Tibial nerve (tissue), 4 donors: ENCODE measurements at regions not wholly inside any gene's neighbourhood (a gene's known extent, or its start where the extent isn't known, plus 50 kb on each side); places are given as distances from the start of the nearest gene placed in this dataset.

ENCODE experiments used
- DNase-seq, 2 donors: peaks; one replicate each; pipeline ENCODE4 v3.0.0-alpha.2; 2019; ENCODE audit warnings: low spot score in 2 of 2
- H3K27ac ChIP-seq, 4 donors: fragments of 200-600 bp; sonication (generic) in 3 of 4; one replicate each; pipeline ENCODE4 v1.5.1; 2017 to 2019; ENCODE audit warnings: mild to moderate bottlenecking in 1 of 4
- H3K27me3 ChIP-seq, 2 donors: fragments of 200-600 bp; sonication (generic) in 1 of 2; one replicate each; pipeline versions ENCODE4 v1.5.1 to v1.6.0; 2017 to 2019
- H3K36me3 ChIP-seq, 3 donors: fragments of 200-600 bp; sonication (generic); one replicate each; pipeline ENCODE4 v1.5.1; 2018 to 2019
- H3K4me1 ChIP-seq, 4 donors: fragments of 200-600 bp; sonication (generic) in 3 of 4; one replicate each; pipeline ENCODE4 v1.5.1; 2017 to 2019
- H3K4me3 ChIP-seq, 4 donors: fragments of 200-600 bp; sonication (generic) in 3 of 4; one replicate each; pipeline ENCODE4 v1.5.1; 2017 to 2019; ENCODE audit warnings: mild to moderate bottlenecking in 1 of 4, moderate library complexity in 1 of 4
- H3K9me3 ChIP-seq, 4 donors: fragments of 200-600 bp; sonication (generic) in 3 of 4; one replicate each; pipeline ENCODE4 v1.5.1; 2017 to 2019
- EP300 ChIP-seq, 2 donors: sonication (generic); formaldehyde crosslinking; IDR thresholded peaks; one replicate each; pipeline ENCODE4 v1.6.1; 2017; ENCODE audit warnings: antibody characterized with exemption in 2 of 2, mild to moderate bottlenecking in 1 of 2
- POLR2A ChIP-seq, 2 donors: fragments of 450-650 bp; IDR thresholded peaks; one replicate each; pipeline ENCODE4 v1.6.1; 2017; ENCODE audit warnings: antibody characterized with exemption in 2 of 2, mild to moderate bottlenecking in 2 of 2, moderate library complexity in 2 of 2
- WGBS, 2 donors: methylation state at CpG; one replicate each; pipeline ENCODE4 v1.1.5; 2018; 5-methylcytosine and 5-hydroxymethylcytosine counted together
- TF ChIP-seq, protein P1 (sequence below), 5 experiments: fragments of 200-600 bp in 3 of 5; fragments of 450-650 bp in 2 of 5; sonication (generic) in 3 of 5; IDR thresholded peaks; one replicate each; pipeline ENCODE4 v1.5.1; 2016 to 2019; ENCODE audit warnings: antibody characterized with exemption in 5 of 5, mild to moderate bottlenecking in 3 of 5, moderate library complexity in 2 of 5

DNA sequence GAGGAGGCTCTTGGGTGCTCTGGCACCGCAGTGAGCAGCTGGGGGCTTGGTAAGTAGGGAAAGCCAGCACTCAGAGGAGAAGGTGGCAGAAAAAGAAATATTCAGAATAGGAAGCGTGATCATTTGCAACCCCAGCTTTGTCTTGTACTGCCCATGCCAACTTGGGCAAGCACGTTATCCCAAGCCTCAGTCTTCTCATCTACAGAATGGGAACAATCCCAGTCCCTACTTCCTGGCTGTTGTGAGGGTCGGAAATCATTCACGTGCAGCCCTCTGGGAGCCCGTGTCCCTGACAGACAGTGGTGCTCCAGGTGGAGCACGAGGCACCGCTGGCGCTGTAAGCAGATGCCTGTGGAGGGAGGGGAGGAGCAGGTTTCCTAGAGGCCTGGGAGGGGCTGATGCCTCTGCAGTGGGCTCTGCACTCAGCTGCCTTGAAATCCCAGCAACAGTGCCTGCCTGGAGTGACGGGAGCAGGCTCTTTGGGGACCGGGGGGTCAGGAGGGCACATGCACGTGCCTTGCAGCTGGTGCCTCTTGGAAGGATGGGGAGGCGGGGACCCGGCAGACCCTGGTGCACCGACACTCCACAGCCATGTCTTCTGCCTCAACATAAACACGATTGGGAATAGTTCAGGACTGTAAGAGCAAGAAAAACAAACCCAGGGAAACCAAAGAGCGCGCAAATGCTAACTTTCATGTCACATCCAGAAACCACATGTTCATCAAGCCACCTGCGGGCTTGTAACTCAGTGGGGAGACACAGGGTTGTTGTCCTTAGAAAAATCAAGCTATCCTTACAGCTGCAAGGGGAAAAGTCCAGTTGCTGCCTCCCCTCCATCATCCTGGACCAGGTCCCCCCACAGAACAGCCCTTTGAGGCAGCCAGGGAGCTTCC lies 86.5 kb upstream of the DIO3 start:
- H3K9me3 ChIP-seq = peaks cover 0 to 9% (median 0%) of the 10 kb centered on the region in 4 donors
- H3K27me3 ChIP-seq = no peaks in the 10 kb centered on the region
- WGBS, 2 donors = 69 to 71% methylated on average over 19 of the region's 19 CpGs
- TF ChIP-seq POLR2A (IDR thresholded peaks at IDR 0.05) (no peak), EP300 (IDR thresholded peaks at IDR 0.05) (no peak)
- TF ChIP-seq, protein P1, sequence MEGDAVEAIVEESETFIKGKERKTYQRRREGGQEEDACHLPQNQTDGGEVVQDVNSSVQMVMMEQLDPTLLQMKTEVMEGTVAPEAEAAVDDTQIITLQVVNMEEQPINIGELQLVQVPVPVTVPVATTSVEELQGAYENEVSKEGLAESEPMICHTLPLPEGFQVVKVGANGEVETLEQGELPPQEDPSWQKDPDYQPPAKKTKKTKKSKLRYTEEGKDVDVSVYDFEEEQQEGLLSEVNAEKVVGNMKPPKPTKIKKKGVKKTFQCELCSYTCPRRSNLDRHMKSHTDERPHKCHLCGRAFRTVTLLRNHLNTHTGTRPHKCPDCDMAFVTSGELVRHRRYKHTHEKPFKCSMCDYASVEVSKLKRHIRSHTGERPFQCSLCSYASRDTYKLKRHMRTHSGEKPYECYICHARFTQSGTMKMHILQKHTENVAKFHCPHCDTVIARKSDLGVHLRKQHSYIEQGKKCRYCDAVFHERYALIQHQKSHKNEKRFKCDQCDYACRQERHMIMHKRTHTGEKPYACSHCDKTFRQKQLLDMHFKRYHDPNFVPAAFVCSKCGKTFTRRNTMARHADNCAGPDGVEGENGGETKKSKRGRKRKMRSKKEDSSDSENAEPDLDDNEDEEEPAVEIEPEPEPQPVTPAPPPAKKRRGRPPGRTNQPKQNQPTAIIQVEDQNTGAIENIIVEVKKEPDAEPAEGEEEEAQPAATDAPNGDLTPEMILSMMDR (IDR thresholded peaks at IDR 0.05) = no peak
- H3K4me1 ChIP-seq = peaks cover 0 to 11% (median 0%) of the 10 kb centered on the region in 4 donors
- H3K27ac ChIP-seq = peak overlapping the region in 3 of 4 donors; percentile 45 to 72 (median 60)
- peak overlapping the region in 1 of 4 donors; percentile 14 for H3K4me3 ChIP-seq
- H3K36me3 ChIP-seq = no peaks in the 10 kb centered on the region
- DNase-seq = no peak

DNA sequence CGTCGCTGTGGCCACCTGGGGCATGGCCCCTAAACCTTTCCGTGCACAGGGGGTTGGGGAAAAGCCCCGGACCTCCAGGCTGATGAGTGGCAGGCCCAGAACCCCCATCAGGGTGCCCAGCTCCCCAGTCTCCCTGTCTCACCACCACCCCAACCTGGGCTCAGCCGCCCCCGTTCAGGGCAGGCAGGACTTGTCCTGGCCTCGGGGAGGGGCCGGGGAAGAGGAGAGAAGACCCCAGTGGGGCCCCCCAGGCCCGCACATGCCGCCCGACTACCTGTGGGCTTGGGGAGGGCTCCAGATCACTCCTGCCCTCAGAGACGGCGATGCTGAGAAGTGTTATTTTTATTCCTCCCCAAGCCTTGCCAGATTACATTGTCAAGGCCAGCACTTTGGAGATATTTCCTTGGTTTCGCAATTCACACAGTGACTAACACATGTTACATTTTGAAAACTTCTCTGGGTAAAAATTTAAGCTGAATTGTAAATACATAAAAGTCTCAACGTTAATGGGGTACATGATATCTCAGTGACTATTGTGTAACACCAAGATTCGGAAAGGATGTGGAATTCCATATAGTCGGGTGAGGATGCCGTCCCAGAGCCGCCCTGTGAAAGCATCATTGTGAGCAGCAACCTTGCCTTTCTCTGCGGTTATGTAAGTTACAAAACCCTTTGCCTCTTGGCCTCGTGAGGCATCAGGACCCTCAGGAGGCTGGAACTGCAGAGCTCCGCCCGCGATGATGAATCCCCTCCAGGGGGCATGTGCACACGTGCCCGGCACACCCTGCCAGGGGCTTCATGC lies 85.6 kb upstream of the DIO3 start:
- H3K27me3 ChIP-seq = no peaks in the 10 kb centered on the region
- DNase-seq = peak in 1 of 2 donors; percentile 57
- whole genome bisulfite sequencing, 2 donors = 53 to 63% methylated on average over 24 to 26 of the region's 26 CpGs
- H3K9me3 ChIP-seq = peaks cover 0 to 9% (median 0%) of the 10 kb centered on the region in 4 donors
- H3K36me3 ChIP-seq = no peaks in the 10 kb centered on the region
- H3K4me3 ChIP-seq = peak overlapping the region in 1 of 4 donors; percentile 14
- peak overlapping the region in 3 of 4 donors; percentile 45 to 72 (median 60) for H3K27ac ChIP-seq
- H3K4me1 ChIP-seq = peaks cover 0 to 16% (median 0%) of the 10 kb centered on the region in 4 donors
- TF ChIP-seq EP300 (IDR thresholded peaks at IDR 0.05) (peak in 1 of 2 donors; percentile 58), POLR2A (IDR thresholded peaks at IDR 0.05) (no peak)
- TF ChIP-seq, protein P1 (IDR thresholded peaks at IDR 0.05) = no peak

DNA sequence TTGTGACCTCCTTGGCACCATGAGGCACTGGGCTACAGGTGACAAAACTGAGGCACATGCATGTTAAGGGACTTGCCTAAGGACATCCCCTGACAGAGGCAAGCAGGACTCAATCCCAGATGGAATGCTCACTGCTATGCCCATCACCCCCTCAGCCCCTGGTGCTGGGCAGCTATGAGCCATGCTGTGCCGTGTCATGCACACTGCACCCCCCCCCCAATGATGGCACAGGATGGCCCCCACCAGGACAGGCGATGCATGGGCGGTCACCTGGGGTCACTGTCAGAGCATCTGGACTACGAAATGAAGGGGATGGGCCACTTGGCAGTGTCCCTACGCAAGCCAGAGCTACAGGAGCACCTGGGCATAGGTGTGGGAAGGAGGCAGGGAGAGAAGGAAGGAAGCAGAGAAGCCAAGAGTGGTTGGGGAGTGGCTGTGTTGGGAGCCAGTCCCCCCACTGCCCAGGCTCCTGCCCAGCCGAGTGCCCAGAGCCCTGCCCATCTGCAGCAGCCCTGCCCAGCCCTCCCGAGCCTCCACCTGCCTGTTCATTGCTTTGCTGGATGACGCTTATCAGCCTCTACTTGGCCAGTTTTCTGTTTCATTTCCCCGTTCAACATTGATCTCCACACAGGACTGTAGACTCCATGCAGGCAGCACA lies 84.9 kb upstream of the DIO3 start:
- Histone ChIP-seq H3K27me3 (no peaks in the 10 kb centered on the region), H3K9me3 (peaks cover 0 to 9% (median 0%) of the 10 kb centered on the region in 4 donors), H3K36me3 (no peaks in the 10 kb centered on the region), H3K27ac (peak overlapping the region in 1 of 4 donors; percentile 11), H3K4me3 (no peak overlapping the region), H3K4me1 (peaks cover 0 to 19% (median 0%) of the 10 kb centered on the region in 4 donors)
- DNase-seq = no peak
- 76 to 81% methylated on average over 8 to 9 of the region's 9 CpGs for WGBS, 2 donors
- TF ChIP-seq, protein P1 (IDR thresholded peaks at IDR 0.05) = no peak
- TF ChIP-seq POLR2A (IDR thresholded peaks at IDR 0.05) = no peak
- TF ChIP-seq EP300 (IDR thresholded peaks at IDR 0.05) = no peak

DNA sequence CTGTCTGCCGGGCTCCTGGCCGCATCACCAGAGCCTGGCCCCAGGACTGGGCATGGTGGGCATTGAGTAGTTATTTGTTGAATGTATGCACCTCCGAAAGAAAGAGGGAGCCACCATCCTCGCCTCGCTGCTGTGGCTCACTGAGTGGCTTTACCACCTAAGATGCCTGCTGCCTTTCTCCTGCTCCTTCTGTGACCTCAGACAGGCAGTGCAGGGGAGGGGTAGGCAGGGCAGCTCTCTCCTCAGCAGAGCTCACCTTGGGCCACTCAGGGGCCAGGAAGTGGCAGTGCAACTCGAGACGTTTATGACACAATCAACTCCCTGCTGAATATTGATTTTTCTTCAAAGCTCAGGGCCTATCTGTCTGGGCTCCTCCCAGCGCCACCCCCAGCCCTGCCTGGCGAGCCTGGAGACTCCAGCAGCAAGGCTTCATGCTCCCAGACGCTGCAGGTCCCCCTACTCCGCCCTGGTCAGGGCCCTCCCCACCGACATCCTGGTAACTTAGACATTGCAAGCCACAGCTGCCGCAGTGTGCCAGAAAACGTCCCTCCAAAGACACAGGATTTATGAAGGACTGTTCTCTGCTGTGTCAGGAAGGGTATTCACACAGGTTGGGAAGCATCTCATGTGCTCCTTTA lies 84.3 kb upstream of the DIO3 start:
- Histone ChIP-seq H3K9me3 (peaks cover 0 to 16% (median 0%) of the 10 kb centered on the region in 4 donors), H3K27me3 (no peaks in the 10 kb centered on the region), H3K36me3 (no peaks in the 10 kb centered on the region), H3K4me3 (no peak overlapping the region), H3K4me1 (peaks cover 0 to 19% (median 0%) of the 10 kb centered on the region in 4 donors), H3K27ac (no peak overlapping the region)
- DNase-seq = no peak
- TF ChIP-seq, protein P1 (IDR thresholded peaks at IDR 0.05) = no peak
- TF ChIP-seq EP300 (IDR thresholded peaks at IDR 0.05) = no peak
- TF ChIP-seq POLR2A (IDR thresholded peaks at IDR 0.05) = no peak
- WGBS, 2 donors = 49 to 52% methylated on average over 11 to 14 of the region's 14 CpGs
